NCI-H1417 (cell line): ENCODE measurements at regions not wholly inside any gene's neighbourhood (a gene's known extent, or its start where the extent isn't known, plus 50 kb on each side); places are given as distances from the start of the nearest gene placed in this dataset.

ENCODE experiments used
- DNase-seq, 3 experiments: peaks; one replicate each; lab custom pipeline; 2025; lab: John Stamatoyannopoulos, UW

DNA sequence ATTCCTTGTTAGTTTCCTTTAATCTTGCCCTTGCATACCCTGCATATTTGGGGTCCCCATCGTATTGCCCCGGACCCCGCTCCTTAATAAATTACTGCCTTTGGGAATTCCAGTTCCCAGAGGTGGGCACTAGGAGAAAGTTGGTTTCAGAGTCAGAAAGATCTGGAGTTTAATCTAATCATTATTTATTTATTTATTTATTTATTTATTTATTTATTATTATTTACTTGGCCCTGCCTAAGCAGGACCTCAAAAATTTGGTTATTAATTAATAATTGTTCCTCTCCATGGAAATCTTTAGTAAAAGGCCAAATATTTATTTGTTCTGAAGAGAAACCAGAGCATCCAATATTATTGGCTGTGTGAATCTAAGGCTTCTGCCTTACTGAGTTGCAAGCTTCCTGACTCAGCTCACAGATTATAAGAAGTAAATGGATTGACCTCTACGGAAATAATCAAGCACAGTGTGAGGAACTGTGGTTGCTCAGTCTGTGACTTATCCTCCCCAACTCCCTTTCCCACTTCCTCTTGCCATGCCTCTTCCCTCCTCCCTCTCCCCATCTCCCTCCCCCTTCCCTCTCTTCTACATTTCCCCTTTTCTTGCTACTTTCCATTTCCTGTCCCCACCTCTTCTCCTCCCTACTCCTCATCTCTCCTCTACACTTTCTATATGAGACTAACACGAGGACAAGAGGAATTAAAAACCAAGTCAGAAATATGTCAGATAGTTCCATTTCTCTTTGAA, 61.5 kb upstream of the AP1S2 start:
- no peak for DNase-seq

- DNase-seq: no peak
Observed at GRCh38 chrX:15914486-15914885, 59.9 kb upstream of the AP1S2 start.

GRCh38 chrX:15913146-15913545, 58.5 kb upstream of the AP1S2 start:
- DNase-seq: no peak

DNA sequence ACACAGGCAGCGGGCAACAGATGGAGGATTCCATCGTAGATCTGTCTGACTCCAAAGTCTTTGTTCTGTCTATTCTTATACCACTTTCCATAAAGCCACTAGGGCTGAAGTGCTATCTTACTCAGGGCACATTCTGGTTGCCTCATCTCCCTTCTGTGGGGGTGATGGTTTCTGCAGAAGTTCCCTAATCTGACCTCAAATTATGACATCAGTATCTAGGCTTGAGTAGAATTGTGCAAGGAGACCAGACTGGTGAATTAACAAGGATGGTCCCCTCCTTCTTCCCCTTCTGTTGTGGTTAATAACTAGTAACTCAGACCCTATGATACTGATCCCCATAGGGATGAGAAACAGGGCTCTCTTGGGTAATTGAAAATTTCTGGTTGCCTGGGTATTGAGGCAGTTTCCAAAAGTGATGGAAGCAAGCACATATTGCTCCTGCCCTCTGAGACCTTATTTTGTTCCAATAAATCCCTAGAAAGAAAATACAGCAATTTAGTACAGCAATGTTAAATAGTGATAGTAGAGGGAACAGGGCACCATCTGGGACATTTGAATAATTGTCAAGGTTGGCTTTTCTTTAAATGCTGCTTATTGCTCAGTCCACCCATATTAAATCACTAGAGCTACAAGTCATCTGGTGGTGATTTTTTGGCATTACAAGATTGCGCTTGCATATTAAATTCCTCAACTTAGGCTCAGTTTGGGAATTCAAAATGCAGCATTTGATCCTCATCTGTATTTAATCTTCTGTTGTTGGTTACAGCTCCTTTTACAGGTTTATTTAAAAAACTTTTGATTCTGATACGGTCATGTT, 57.3 kb upstream of the AP1S2 start:
- DNase-seq: no peak

- DNase-seq: no peak
Observed at GRCh38 chrX:15909605-15910004, 55.0 kb upstream of the AP1S2 start.

- peak in 1 of 3 experiments; percentile 34 for DNase-seq
Observed at GRCh38 chrX:15908603-15909290, 54.1 kb upstream of the AP1S2 start.

- no peak for DNase-seq
Observed at GRCh38 chrX:15906041-15906943, 51.7 kb upstream of the AP1S2 start.
